LNCAP (cell line): ENCODE measurements at regions not wholly inside any gene's neighbourhood (a gene's known extent, or its start where the extent isn't known, plus 50 kb on each side); places are given as distances from the start of the nearest gene placed in this dataset.

Source experiments
- TF ChIP-seq, protein P1 (sequence below): fragments of 450-650 bp; IDR thresholded peaks from 2 replicates; pipeline ENCODE4 v1.5.1; 2017; ENCODE audit warnings: mild to moderate bottlenecking

- TF ChIP-seq, protein P1, sequence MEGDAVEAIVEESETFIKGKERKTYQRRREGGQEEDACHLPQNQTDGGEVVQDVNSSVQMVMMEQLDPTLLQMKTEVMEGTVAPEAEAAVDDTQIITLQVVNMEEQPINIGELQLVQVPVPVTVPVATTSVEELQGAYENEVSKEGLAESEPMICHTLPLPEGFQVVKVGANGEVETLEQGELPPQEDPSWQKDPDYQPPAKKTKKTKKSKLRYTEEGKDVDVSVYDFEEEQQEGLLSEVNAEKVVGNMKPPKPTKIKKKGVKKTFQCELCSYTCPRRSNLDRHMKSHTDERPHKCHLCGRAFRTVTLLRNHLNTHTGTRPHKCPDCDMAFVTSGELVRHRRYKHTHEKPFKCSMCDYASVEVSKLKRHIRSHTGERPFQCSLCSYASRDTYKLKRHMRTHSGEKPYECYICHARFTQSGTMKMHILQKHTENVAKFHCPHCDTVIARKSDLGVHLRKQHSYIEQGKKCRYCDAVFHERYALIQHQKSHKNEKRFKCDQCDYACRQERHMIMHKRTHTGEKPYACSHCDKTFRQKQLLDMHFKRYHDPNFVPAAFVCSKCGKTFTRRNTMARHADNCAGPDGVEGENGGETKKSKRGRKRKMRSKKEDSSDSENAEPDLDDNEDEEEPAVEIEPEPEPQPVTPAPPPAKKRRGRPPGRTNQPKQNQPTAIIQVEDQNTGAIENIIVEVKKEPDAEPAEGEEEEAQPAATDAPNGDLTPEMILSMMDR, result no peak
These were observed 394.2 kb upstream of the SPRED2 start for GRCh38 chr2:65826567-65826966.

GRCh38 chr2:65823511-65823910 lies 391.1 kb upstream of the SPRED2 start:
- TF ChIP-seq, protein P1, result no peak

- TF ChIP-seq, protein P1, result no peak
These were observed 388.1 kb upstream of the SPRED2 start for GRCh38 chr2:65820454-65820853.

DNA sequence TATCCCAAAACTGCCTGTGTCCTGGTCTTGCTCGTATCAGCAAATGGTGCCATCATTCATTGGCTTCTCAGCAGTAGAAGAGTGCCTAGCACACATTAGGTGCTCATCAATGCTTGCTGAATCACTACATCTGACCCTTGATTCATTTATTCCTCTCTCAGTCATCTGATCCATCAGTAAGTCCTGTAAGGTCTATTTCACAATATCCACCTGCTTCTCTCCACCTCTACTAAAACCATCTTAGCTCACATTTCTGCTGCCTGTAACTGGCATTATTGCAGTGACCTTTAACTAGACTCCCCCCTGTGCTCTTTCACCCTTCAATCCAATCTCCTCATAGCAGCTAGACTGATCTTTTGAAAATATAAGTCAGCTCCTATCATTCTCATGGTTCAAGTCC lies 387.6 kb upstream of the SPRED2 start:
- TF ChIP-seq, protein P1, result no peak

- TF ChIP-seq, protein P1, result no peak
These were observed 386.6 kb upstream of the SPRED2 start for GRCh38 chr2:65818873-65819451.

GRCh38 chr2:65813631-65814173 lies 381.3 kb upstream of the SPRED2 start:
- TF ChIP-seq, protein P1, result no peak

GRCh38 chr2:65812887-65813286 lies 380.5 kb upstream of the SPRED2 start:
- TF ChIP-seq, protein P1, result no peak

DNA sequence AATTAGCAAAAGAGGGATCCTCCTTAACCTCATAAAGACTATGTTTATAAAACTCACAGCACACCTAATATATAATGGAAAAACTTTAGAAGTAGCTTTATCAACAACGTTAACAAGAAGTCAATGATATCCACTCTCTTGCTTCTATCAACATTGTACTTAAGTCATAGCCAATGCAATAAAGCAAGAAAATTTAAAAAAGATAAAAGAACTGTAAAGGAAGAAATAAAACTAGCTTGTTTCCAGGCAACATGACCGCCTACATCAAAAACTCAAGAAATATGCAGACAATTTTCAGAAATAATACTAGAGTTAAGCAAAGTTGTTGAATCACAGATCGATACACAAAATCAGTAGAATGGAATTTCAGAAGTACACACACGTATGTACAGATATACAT lies 375.5 kb upstream of the SPRED2 start:
- TF ChIP-seq, protein P1, result no peak
